Ascending aorta (tissue), 2 donors: ENCODE measurements at regions not wholly inside any gene's neighbourhood (a gene's known extent, or its start where the extent isn't known, plus 50 kb on each side); places are given as distances from the start of the nearest gene placed in this dataset.

Source experiments
- DNase-seq, 2 donors: peaks; one replicate each; pipeline ENCODE4 v3.0.0-alpha.2; 2019; ENCODE audit warnings: low spot score in 2 of 2
- H3K27ac ChIP-seq, 2 donors: fragments of 200-600 bp; sonication (generic); one replicate each; pipeline ENCODE4 v1.5.1; 2016 to 2017; ENCODE audit warnings: mild to moderate bottlenecking in 1 of 2
- H3K27me3 ChIP-seq: fragments of 200-600 bp; sonication (generic); one replicate; pipeline ENCODE4 v1.5.1; 2017
- H3K36me3 ChIP-seq, 2 donors: fragments of 200-600 bp; sonication (generic); one replicate each; pipeline ENCODE4 v1.5.1; 2016
- H3K4me1 ChIP-seq, 2 donors: fragments of 200-600 bp; sonication (generic); one replicate each; pipeline ENCODE4 v1.5.1; 2016 to 2017; ENCODE audit warnings: mild to moderate bottlenecking in 1 of 2
- H3K4me3 ChIP-seq, 2 donors: fragments of 200-600 bp; sonication (generic); one replicate each; pipeline ENCODE4 v1.5.1; 2016 to 2017; ENCODE audit warnings: mild to moderate bottlenecking in 1 of 2
- H3K9me3 ChIP-seq, 2 donors: fragments of 200-600 bp; sonication (generic); one replicate each; pipeline ENCODE4 v1.5.1; 2016
- intact Hi-C: fragments of 100-400 bp; cut with DNase I; formaldehyde crosslinking; loops from one replicate; pipeline ENCODE4 v1.15.1; 2023
- TF ChIP-seq, protein P1 (sequence below), 3 experiments: fragments of 200-600 bp in 2 of 3; fragments of 450-650 bp in 1 of 3; sonication (generic) in 2 of 3; IDR thresholded peaks; one replicate each; pipeline ENCODE4 v1.5.1; 2016 to 2019; ENCODE audit warnings: antibody characterized with exemption in 3 of 3, mild to moderate bottlenecking in 1 of 3, moderate library complexity in 1 of 3

DNA sequence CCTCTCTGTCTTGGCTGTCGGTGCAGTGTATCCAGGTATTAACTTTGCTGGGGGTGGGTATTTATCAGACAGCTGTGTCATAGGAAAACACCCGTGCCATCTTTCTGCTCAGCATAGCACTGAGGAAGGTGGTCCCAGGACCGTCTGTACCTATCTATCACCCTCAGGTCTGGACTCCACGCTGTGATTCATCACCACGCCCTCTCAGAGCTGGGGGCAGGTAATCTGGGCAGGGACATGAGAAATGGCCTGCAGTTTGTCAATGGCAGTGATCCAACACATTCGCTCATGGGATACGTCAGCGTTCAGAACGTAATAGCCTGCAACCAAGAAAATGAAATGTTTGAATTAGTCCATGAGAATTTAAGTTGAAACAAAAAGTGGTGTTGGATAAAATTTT, 151.6 kb upstream of the MAP1B start:
- intact Hi-C loops = no loop called here
- H3K4me3 ChIP-seq = no peak overlapping the region
- no peak for DNase-seq
- no peaks in the 10 kb centered on the region for H3K36me3 ChIP-seq
- no peak overlapping the region for H3K27ac ChIP-seq
- no peaks in the 10 kb centered on the region for H3K4me1 ChIP-seq
- H3K27me3 ChIP-seq = no peaks in the 10 kb centered on the region
- TF ChIP-seq, protein P1, sequence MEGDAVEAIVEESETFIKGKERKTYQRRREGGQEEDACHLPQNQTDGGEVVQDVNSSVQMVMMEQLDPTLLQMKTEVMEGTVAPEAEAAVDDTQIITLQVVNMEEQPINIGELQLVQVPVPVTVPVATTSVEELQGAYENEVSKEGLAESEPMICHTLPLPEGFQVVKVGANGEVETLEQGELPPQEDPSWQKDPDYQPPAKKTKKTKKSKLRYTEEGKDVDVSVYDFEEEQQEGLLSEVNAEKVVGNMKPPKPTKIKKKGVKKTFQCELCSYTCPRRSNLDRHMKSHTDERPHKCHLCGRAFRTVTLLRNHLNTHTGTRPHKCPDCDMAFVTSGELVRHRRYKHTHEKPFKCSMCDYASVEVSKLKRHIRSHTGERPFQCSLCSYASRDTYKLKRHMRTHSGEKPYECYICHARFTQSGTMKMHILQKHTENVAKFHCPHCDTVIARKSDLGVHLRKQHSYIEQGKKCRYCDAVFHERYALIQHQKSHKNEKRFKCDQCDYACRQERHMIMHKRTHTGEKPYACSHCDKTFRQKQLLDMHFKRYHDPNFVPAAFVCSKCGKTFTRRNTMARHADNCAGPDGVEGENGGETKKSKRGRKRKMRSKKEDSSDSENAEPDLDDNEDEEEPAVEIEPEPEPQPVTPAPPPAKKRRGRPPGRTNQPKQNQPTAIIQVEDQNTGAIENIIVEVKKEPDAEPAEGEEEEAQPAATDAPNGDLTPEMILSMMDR (IDR thresholded peaks at IDR 0.05) = no peak
- H3K9me3 ChIP-seq = no peaks in the 10 kb centered on the region

DNA sequence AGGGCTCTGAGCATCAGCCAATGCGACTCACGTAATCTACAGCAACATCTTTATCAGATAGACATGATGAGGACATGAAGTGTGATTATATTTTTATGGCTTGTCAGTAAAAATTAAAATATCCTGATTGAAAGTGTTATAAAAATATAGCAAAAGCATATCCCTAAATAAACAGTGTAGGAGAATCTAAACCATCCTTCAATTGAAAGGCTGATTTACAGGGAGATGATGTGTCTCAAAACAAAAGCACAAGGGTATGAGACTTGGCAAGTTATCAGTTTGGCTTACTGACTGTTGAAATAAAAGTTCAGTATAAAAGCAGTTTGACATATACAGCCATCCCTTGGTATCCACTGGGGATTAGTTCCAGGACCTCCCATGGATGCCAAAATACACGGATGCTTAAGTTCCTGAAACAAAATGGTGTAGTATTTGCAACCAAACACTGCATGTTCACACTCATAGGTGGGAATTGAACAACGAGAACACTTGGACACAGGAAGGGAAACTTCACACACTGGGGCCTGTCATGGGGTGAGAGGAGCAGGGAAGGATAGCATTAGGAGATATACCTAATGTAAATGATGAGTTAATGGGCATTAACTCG, 149.9 kb upstream of the MAP1B start:
- H3K27me3 ChIP-seq = no peaks in the 10 kb centered on the region
- no peak overlapping the region for H3K27ac ChIP-seq
- H3K4me3 ChIP-seq = no peak overlapping the region
- TF ChIP-seq, protein P1 (IDR thresholded peaks at IDR 0.05) = no peak
- intact Hi-C loops = no loop called here
- DNase-seq = no peak
- no peaks in the 10 kb centered on the region for H3K36me3 ChIP-seq
- no peaks in the 10 kb centered on the region for H3K9me3 ChIP-seq
- no peaks in the 10 kb centered on the region for H3K4me1 ChIP-seq

DNA sequence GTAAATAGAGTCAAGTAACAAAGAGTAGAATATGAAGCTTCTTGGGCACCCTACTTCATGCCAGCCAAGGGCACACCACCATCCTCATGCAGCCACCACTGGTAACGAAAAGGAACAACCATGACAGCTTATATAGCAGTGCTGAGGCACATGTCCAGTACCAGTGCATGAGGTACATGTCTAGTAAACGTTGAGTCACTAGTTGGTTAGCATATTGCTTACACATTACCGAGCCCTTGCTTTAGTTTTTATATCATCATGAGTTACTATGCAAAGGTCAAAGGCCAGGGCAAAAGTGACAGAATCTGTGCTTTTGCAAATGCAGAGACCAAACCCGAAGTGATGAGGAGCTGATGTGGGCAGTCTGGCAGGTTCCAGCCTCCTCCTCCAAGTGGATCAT, 147.1 kb upstream of the MAP1B start:
- DNase-seq = no peak
- Histone ChIP-seq H3K4me1 (no peaks in the 10 kb centered on the region), H3K27ac (no peak overlapping the region), H3K27me3 (no peaks in the 10 kb centered on the region), H3K4me3 (no peak overlapping the region), H3K9me3 (no peaks in the 10 kb centered on the region), H3K36me3 (no peaks in the 10 kb centered on the region)
- TF ChIP-seq, protein P1 (IDR thresholded peaks at IDR 0.05) = no peak
- intact Hi-C loops = no loop called here

DNA sequence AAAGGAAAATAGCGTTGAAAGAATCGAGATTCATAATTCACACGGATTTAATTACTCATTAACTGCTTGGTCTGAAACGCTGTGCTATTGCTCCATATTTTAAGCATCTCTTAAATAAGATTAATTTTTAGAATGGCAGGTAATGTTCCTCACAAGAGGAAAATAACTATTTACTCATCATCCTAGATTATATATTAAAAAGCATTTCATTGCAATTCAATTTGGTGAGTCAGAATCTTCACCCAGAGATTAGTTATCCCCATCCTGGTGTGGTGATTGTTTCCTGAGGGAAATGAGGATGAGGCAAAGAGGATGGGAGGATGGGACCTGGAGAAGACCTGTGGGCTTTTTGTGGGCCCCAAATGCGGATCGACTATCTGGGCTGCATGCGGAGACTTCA, 145.5 kb upstream of the MAP1B start:
- intact Hi-C loops = no loop called here
- Histone ChIP-seq H3K4me3 (no peak overlapping the region), H3K4me1 (no peaks in the 10 kb centered on the region), H3K36me3 (no peaks in the 10 kb centered on the region), H3K9me3 (no peaks in the 10 kb centered on the region), H3K27me3 (no peaks in the 10 kb centered on the region), H3K27ac (no peak overlapping the region)
- no peak for DNase-seq
- TF ChIP-seq, protein P1 (IDR thresholded peaks at IDR 0.05) = no peak

DNA sequence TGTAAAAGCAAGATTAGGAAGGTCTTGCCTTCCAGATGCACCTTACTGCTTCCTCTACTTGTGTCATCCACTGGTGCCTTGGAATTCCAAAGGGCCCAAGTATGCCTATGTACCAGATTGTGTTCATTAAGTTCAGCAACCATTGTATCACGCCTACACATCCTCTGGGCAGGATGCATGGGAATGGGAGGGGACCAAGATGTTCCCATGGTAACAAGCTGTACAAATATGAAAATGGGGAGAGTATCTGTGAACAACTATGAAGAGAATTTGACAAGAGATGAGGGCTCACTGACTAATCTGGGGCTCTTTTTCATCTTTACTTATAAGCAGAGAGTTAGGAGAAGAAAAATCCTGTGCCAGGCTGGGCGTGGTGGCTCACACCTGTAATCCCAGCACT, 137.8 kb upstream of the MAP1B start:
- Histone ChIP-seq H3K27me3 (no peaks in the 10 kb centered on the region), H3K36me3 (no peaks in the 10 kb centered on the region), H3K9me3 (no peaks in the 10 kb centered on the region), H3K27ac (no peak overlapping the region), H3K4me3 (no peak overlapping the region), H3K4me1 (peaks cover 4 to 10% of the 10 kb centered on the region in 2 donors)
- TF ChIP-seq, protein P1 (IDR thresholded peaks at IDR 0.05) = no peak
- no peak for DNase-seq
- intact Hi-C loops = no loop called here

DNA sequence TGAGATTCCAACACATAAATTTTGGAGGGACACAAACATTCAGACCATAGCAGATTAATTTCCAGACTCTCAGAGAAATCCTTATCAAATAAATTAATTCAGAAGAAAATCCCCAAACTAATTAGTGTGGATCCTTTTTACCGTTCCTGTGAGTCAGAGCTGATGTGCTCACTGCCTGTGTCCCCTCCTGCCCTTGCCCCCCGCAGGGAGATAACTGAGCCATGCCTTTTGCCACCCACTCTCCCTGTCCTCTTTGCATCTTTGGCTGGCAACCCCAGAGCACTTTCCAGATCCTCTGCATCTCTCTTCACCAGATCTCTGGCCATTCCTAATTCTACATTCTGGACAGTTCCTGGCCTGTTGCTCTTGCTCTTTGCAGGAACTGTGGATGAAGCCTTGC, 135.4 kb upstream of the MAP1B start:
- no peaks in the 10 kb centered on the region for H3K36me3 ChIP-seq
- intact Hi-C loops = no loop called here
- no peak for DNase-seq

More for the DNA sequence above, 135.4 kb upstream of the MAP1B start:
- Histone ChIP-seq H3K4me1 (peaks cover 9 to 10% of the 10 kb centered on the region in 2 donors), H3K27ac (no peak overlapping the region), H3K27me3 (no peaks in the 10 kb centered on the region), H3K4me3 (no peak overlapping the region), H3K9me3 (no peaks in the 10 kb centered on the region)
- TF ChIP-seq, protein P1 (IDR thresholded peaks at IDR 0.05) = no peak
